AG08396 (cell line): ENCODE measurements at regions not wholly inside any gene's neighbourhood (a gene's known extent, or its start where the extent isn't known, plus 50 kb on each side); places are given as distances from the start of the nearest gene placed in this dataset.
A peak's percentile ranks its signal among the peaks of the same experiment; 100 is the strongest.
"Not testable (repeated sequence)": the region's sequence is repeated elsewhere in the genome, so short reads cannot be mapped to it uniquely, and the experiment has no call there.

Experiments
- DNase-seq: peaks from one replicate; pipeline ENCODE4 v3.0.0; 2012; ENCODE audit warnings: low spot score, mixed read lengths

- no peak for DNase-seq
Observed at GRCh38 chr17:71713846-71714245, 407.0 kb upstream of the SOX9 start.

DNA sequence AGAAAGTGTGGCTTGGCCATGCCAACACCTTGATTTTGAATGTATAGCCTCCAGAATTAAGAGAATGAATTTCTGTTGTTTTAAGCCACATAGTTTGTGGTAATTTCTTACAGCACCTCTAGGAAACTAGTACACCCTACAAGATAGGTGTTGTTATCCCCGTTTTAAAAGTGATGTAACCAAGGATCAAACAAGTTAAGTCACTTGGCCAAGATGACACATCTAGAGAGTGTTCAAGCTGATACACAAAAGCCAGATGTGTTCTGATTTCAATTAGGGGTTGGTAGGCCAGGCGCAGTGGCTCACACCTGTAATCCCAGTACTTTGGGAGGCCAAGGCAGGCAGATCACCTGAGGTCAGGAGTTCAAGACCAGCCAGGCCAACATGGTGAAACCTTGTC is 396.5 kb upstream of the SOX9 start:
- DNase-seq = no peak

- peak; percentile 4 for DNase-seq
Observed at GRCh38 chr17:71725811-71726210, 395.0 kb upstream of the SOX9 start.

DNA sequence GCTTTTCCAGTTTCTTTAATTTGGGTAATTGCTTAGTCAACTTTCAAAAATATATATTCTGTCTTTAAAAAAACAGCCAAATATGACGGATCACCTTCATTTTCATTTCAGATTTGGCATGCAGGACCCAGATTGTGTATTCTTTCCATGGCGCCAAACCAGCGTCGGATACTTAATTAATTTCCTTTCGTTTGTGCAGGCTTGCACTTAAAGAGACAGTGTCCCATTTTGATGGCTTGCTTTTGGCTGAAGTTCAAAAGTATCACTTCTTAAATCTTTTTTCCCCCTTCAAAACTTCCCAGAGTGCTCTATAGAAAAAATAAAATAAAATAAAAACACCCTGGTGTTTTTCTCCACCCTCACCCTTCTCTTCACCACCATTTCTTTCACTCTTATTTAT is 394.5 kb upstream of the SOX9 start:
- peak; percentile 35 for DNase-seq

GRCh38 chr17:71727292-71727691 is 393.5 kb upstream of the SOX9 start:
- DNase-seq = no peak

DNA sequence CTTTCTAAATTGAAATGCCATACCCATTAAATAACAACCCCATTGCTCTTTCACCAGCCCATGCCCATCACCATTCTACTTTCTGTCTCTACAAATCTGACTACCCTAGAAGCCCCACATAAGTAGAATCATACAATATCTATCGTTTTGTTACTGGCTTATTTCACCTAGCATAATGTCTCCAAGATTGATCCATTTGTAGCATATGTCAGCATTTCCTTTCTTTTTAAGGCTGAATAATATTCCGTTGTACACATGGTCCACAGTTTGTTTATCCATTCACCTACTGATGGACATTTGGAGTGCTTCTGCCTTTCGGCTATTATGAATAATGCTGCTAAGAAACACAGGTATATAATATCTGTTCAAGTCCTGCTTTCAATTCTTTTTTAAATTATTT is 393.1 kb upstream of the SOX9 start:
- DNase-seq = no peak

DNA sequence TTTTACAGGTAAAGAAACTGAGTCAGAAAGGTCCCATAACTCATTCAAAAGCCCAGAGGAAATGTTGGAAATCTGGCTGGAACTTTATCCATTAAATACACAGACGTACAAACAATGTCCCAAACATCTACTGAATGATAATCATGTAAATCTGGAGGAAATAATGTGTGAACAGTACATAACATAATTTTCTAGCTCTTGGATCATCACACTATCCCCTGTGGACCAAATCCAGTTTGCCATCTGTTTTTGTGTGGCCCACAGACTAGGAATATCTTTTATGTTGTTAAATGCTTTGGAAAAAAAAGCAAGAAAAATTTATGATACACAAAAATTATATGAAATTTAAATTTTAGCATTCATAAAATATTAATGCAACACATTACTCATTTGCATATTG is 389.9 kb upstream of the SOX9 start:
- no peak for DNase-seq

DNA sequence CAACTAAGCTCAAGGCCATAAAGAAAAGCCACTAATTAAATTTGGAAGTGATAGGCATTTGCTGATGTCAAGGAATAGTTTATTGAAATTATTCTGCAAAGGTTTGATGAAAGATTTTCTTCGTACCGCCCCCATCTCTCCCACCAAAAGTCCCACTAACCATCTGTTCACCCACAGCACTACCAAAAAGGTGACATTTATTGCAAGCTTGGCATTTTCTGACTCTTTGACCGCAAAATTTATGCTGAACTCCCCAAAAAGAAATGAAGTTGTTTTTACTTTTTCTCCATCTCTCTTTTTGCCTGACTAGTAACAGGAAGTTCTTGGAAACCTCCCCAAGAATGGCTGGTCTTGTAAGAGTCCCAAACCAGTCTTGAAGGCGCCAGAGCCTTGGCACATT is 384.9 kb upstream of the SOX9 start:
- DNase-seq = no peak

DNA sequence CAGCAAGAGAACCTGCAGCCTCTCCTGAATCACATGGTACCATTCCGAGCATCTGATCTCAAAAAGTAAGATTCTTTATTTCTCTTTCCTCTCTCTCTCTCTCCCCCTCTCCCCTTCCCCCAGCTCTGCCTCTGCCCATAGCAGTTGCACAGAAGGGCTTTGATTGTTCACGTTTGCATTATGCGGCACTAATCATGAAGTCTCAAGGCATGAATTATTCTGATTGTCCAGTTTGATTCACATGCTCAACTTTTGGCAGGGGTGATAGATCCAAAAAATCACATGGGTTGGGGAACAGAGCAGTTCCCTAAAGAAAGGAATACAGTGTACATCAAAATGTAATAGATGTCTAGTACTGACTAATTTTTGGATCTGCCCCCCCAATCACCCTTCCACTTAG is 380.0 kb upstream of the SOX9 start:
- DNase-seq = no peak

DNA sequence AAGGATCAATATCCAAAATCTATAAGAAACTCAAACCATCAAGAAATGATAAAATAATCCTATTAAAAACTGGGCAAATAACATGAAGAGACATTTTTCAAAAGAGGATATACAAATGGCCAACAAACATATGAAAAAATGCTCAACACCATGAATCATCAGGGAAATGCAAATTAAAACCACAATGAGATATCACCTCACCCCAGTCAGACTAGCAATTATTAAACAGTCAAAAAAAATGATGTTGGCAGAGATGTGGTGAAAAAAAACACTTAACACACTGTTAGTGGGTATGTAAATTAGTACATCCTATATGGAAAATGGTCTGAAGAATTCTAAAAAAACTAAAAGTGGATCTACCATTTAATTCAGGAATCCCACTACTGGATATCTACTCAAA is 379.0 kb upstream of the SOX9 start:
- DNase-seq = no peak

DNA sequence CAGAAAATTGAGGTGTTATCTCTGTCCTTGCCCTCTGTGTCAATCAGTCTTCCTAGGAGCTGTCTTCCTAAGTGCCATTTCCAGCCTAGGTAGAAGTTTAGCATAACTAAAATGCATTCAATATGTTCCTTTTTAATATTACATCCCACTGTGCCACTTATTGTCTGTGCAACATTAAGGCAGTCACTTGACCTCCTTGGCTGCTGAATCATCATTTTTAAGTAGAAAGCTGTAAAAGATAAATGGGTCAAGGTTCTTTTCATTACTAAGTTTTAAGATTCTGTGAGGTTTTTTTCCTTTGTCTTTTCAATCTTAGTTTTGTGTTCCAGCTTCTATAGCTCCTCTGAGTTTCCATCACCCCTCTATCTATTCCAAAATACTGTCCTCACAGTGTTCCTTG is 371.9 kb upstream of the SOX9 start:
- no peak for DNase-seq

- no peak for DNase-seq
Observed at GRCh38 chr17:71753070-71753469, 367.8 kb upstream of the SOX9 start.

DNA sequence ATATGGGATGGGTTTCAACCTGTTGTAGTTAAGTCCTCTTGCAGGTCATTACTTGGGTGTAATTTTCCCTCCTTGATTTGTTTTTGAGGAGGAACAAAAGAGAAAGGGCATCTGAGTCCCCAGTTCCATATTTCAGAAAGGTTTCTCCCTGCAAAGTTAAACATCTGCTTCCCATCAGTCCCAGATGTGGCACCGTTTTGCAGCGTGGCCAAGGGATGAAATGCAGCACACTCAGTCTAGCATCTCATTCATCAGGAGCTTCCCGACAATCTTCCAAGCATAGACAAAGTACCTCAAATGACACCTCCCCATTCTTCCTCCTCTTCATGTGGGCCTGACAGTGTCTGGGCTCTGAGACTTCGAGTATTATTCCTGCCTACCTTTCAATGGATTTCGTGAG is 363.7 kb upstream of the SOX9 start:
- DNase-seq = no peak

GRCh38 chr17:71757956-71758355 is 362.9 kb upstream of the SOX9 start:
- DNase-seq = no peak

- no peak for DNase-seq
Observed at GRCh38 chr17:71759422-71760060, 361.3 kb upstream of the SOX9 start.

GRCh38 chr17:71760062-71760720 is 360.6 kb upstream of the SOX9 start:
- DNase-seq = no peak

GRCh38 chr17:71762526-71762925 is 358.3 kb upstream of the SOX9 start:
- DNase-seq = no peak

DNA sequence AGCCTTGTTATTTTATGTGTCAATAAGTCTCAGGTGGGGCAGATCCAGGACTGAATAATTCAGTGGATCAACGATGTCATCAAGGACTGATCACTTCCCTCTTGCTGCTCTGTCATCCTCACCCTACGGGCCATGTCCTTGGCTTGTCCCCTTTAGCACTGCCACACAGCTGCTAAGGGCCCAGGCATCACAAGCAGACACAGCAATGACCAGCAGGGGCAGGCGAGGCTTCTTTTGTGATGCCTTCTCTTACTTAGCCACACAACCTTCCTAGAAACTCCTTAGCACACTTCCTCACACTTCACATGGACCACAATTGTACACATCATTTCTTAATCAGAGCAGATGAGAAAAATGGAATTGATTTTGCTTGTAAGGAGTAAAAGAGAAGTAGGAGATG is 356.3 kb upstream of the SOX9 start:
- no peak for DNase-seq

GRCh38 chr17:71765437-71765836 is 355.4 kb upstream of the SOX9 start:
- DNase-seq = no peak

DNA sequence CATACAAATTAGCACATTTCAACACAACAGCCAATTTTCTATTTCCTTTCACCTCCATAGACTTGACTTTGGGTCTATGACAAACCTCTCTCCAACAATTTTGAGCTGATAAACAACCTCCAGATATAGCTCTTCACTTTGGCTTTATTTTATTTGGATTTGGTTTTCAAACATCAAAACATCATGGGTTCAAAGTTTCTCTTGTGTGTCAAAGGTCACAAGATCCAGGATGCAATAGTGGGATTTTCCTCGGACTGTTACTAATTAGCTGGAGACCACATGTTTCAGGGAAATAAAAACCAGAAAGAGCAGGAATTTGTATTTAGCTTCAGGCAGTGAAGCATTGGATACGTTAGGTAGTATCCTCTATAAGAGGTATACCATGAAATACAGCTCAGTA is 351.0 kb upstream of the SOX9 start:
- no peak for DNase-seq

DNA sequence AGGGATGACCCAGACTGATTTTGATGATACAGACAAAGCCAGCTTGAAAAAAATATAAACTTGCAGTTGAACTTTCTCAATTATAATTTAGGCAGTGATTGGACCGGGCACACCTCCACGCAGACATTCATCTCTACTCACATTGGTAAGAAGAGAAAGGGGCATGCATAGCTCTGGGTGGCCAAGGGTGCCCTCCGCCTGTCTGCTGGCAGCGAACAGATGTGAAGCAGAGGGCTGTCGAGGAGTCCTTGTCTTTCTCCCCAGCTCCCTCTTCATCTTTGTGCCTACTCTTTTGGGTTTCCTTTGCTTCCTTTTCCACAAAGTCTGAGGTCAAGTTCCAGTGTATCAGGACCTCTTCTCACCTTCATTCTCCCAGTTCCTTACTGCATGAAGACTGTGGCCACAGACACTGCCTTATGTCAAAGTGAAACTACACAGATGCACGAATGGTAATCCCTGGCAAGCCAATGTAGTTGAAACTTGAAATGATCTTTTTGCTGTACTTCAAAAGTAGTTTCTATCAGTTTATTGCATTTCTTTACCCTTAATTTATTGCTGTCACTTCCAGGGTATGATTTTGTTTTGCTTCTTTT is 343.7 kb upstream of the SOX9 start:
- no peak for DNase-seq

DNA sequence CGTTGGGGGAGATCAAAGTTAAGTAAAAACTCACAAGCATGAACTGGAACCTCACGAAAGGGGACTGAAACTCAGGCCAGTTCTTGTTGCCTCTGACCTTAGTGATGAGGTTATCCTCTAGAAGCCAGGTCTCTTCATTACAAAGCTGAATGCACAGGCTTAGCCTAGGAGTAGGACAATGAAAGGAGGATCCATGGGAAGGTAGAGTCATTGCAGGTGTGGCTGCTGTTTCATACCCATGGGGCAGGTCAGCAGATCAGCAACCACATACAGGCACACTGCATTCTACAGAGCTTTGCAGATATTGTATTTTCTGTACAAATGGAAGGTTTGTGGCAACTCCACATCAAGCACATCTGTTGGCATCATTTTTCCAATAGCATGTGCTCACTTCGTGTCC is 341.3 kb upstream of the SOX9 start:
- DNase-seq = no peak

DNA sequence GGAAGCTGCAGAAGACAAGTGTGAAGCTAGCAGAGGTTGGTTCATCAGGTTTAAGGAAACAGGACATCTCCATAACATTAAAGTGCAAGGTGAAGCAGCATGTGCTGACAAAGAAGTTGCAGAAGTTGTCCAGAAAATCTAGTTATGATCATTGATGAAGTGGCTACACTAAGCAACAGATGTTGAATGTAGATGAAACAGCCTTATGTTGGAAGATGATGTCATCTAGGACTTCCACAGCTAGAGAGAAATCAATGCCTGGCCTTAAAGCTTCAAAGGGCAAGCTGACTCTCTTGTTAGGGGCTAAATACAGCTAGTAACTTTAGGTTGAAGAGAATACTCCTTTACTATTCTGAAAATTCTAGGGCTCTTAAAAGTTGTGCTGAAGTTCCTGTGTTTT is 340.2 kb upstream of the SOX9 start:
- DNase-seq = no peak

GRCh38 chr17:71782021-71782420 is 338.8 kb upstream of the SOX9 start:
- not testable (repeated sequence) for DNase-seq
